ENCODE measurements at regions not wholly inside any gene's neighbourhood (a gene's known extent, or its start where the extent isn't known, plus 50 kb on each side); places are given as distances from the start of the nearest gene placed in this dataset.

GRCh38 chr5:97550818-97551217 is 367.8 kb upstream of the RIOK2 start:
- Histone ChIP-seq H3K4me3 (ENCODE audit: low read depth, low read length, poor library complexity, severe bottlenecking) (no peak overlapping the region), H3K27me3 (replicated peaks; ENCODE audit: insufficient read depth, low read depth, low read length, poor library complexity) (no peaks in the 10 kb centered on the region), H3K4me1 (ENCODE audit: insufficient read depth, low read length, poor library complexity, severe bottlenecking) (peaks cover 3% of the 10 kb centered on the region), H3K9me3 (ENCODE audit: low read depth, low read length, poor library complexity, severe bottlenecking) (no peaks in the 10 kb centered on the region), H3K36me3 (ENCODE audit: insufficient read depth, low read length, poor library complexity, severe bottlenecking) (no peaks in the 10 kb centered on the region), H3K27ac (ENCODE audit: low read depth, low read length, poor library complexity, severe bottlenecking) (no peak overlapping the region)
- no TSS peak for BruUV-seq (replicated peaks)
- intact Hi-C loops (cut with micrococcal nuclease; ENCODE audit: unreplicated experiment) = no loop called here
- ChIA-PET CTCF (no interaction called here), POLR2A (ENCODE audit: low non-redundant PET) (no interaction called here)
- DNase-seq (ENCODE audit: low spot score) = no peak
- TF ChIP-seq CTCF (conservative IDR thresholded peaks at IDR 0.05; ENCODE audit: low read depth, low read length) (no peak), EZH2 (IDR thresholded peaks at IDR 0.05; ENCODE audit: borderline replicate concordance, low read depth, low read length, poor library complexity, severe bottlenecking) (no peak)

- no peak overlapping the region for H3K27ac ChIP-seq (ENCODE audit: low read depth, low read length, poor library complexity, severe bottlenecking)
- no peak for DNase-seq (ENCODE audit: low spot score)
- intact Hi-C loops (cut with micrococcal nuclease; ENCODE audit: unreplicated experiment) = no loop called here
- CTCF ChIA-PET = no interaction called here
- no peaks in the 10 kb centered on the region for H3K4me1 ChIP-seq (ENCODE audit: insufficient read depth, low read length, poor library complexity, severe bottlenecking)
- no TSS peak for BruUV-seq (replicated peaks)
- TF ChIP-seq CTCF (conservative IDR thresholded peaks at IDR 0.05; ENCODE audit: low read depth, low read length) (no peak), EZH2 (IDR thresholded peaks at IDR 0.05; ENCODE audit: borderline replicate concordance, low read depth, low read length, poor library complexity, severe bottlenecking) (no peak)
- POLR2A ChIA-PET (ENCODE audit: low non-redundant PET) = no interaction called here
- H3K9me3 ChIP-seq (ENCODE audit: low read depth, low read length, poor library complexity, severe bottlenecking) = no peaks in the 10 kb centered on the region
- H3K27me3 ChIP-seq (replicated peaks; ENCODE audit: insufficient read depth, low read depth, low read length, poor library complexity) = no peaks in the 10 kb centered on the region
- no peak overlapping the region for H3K4me3 ChIP-seq (ENCODE audit: low read depth, low read length, poor library complexity, severe bottlenecking)
- no peaks in the 10 kb centered on the region for H3K36me3 ChIP-seq (ENCODE audit: insufficient read depth, low read length, poor library complexity, severe bottlenecking)
These were observed 370.8 kb upstream of the RIOK2 start for GRCh38 chr5:97553604-97554452.

- POLR2A ChIA-PET (ENCODE audit: low non-redundant PET) = no interaction called here
- Histone ChIP-seq H3K27me3 (replicated peaks; ENCODE audit: insufficient read depth, low read depth, low read length, poor library complexity) (no peaks in the 10 kb centered on the region), H3K27ac (ENCODE audit: low read depth, low read length, poor library complexity, severe bottlenecking) (no peak overlapping the region), H3K4me3 (ENCODE audit: low read depth, low read length, poor library complexity, severe bottlenecking) (no peak overlapping the region), H3K9me3 (ENCODE audit: low read depth, low read length, poor library complexity, severe bottlenecking) (no peaks in the 10 kb centered on the region), H3K4me1 (ENCODE audit: insufficient read depth, low read length, poor library complexity, severe bottlenecking) (no peaks in the 10 kb centered on the region), H3K36me3 (ENCODE audit: insufficient read depth, low read length, poor library complexity, severe bottlenecking) (no peaks in the 10 kb centered on the region)
- CTCF ChIA-PET = no interaction called here
- no TSS peak for BruUV-seq (replicated peaks)
- DNase-seq (ENCODE audit: low spot score) = no peak
- TF ChIP-seq EZH2 (IDR thresholded peaks at IDR 0.05; ENCODE audit: borderline replicate concordance, low read depth, low read length, poor library complexity, severe bottlenecking) = no peak
- TF ChIP-seq CTCF (conservative IDR thresholded peaks at IDR 0.05; ENCODE audit: low read depth, low read length) = no peak
- intact Hi-C loops (cut with micrococcal nuclease; ENCODE audit: unreplicated experiment) = no loop called here
These were observed 372.1 kb upstream of the RIOK2 start for GRCh38 chr5:97554977-97555643.
